K562 (cell line): ENCODE measurements at regions not wholly inside any gene's neighbourhood (a gene's known extent, or its start where the extent isn't known, plus 50 kb on each side); places are given as distances from the start of the nearest gene placed in this dataset.
A peak's percentile ranks its signal among the peaks of the same experiment; 100 is the strongest.

Experiments used
- CREM ChIP-seq: IDR thresholded peaks from 2 replicates; pipeline ENCODE4 v1.6.1; 2014; ENCODE audit warnings: antibody characterized with exemption, low read depth
- CTCF ChIP-seq, 3 experiments: IDR thresholded peaks in 2 of 3; conservative IDR thresholded peaks in 1 of 3; 2 replicates each; pipeline ENCODE4 v1.5.1; 2011 to 2012; ENCODE audit warnings: low read length in 3 of 3, mild to moderate bottlenecking in 3 of 3, control low read depth in 2 of 3, improper control_type of control experiment in 1 of 3, inconsistent platforms in 1 of 3, low read depth in 1 of 3, mixed read lengths in 1 of 3, moderate library complexity in 1 of 3; ENCODE audit not compliant: insufficient read depth in 2 of 3
- E2F1 ChIP-seq: sonication (generic); formaldehyde crosslinking; IDR thresholded peaks from 2 replicates; pipeline ENCODE4 v1.8.1; 2023; ENCODE audit warnings: mild to moderate bottlenecking, missing genetic modification reagents, moderate library complexity
- ELF1 ChIP-seq: fragments of 200-800 bp; sonication (Bioruptor generic); IDR thresholded peaks from 2 replicates; pipeline ENCODE4 v1.6.1; 2016; ENCODE audit warnings: missing genetic modification characterization, missing compliant biosample characterization
- JUN ChIP-seq, 2 experiments: sonication (generic) in 1 of 2; formaldehyde crosslinking in 1 of 2; IDR thresholded peaks; 2 replicates each; pipeline versions ENCODE4 v1.6.1 to v1.8.0; 2012 to 2022; ENCODE audit warnings: borderline replicate concordance in 2 of 2, mild to moderate bottlenecking in 2 of 2, improper control_type of control experiment in 1 of 2, low read depth in 1 of 2, low read length in 1 of 2, missing genetic modification reagents in 1 of 2
- MAFF ChIP-seq: IDR thresholded peaks from 2 replicates; pipeline ENCODE4 v1.6.1; 2012; ENCODE audit warnings: low read length, improper control_type of control experiment
- NR4A1 ChIP-seq, 2 experiments: fragments of 250-450 bp in 1 of 2; fragments of 450-650 bp in 1 of 2; sonication (Bioruptor Pico) in 1 of 2; IDR thresholded peaks; 2 replicates each; pipeline versions ENCODE4 v1.4.0 to v1.6.1; 2016 to 2020; ENCODE audit warnings: mild to moderate bottlenecking in 2 of 2, missing compliant biosample characterization in 1 of 2, missing genetic modification characterization in 1 of 2, moderate library complexity in 1 of 2
- POLR2A ChIP-seq: fragments of 450-650 bp; conservative IDR thresholded peaks from 2 replicates; pipeline ENCODE4 v1.6.1; 2016
- POLR2AphosphoS5 ChIP-seq: IDR thresholded peaks from 2 replicates; pipeline ENCODE4 v1.6.1; 2011; ENCODE audit warnings: mild to moderate bottlenecking, low read depth, low read length, moderate library complexity; ENCODE audit not compliant: control insufficient read depth, insufficient read depth
- SMARCA4 ChIP-seq: fragments of 450-650 bp; IDR thresholded peaks from 2 replicates; pipeline ENCODE4 v1.6.1; 2016
- ZNF174 ChIP-seq: fragments of 250-450 bp; sonication (Bioruptor Pico); IDR thresholded peaks from 2 replicates; pipeline ENCODE4 v1.4.0; 2020; ENCODE audit warnings: mild to moderate bottlenecking
- ZNF785 ChIP-seq: fragments of 250-450 bp; sonication (Bioruptor Pico); IDR thresholded peaks from 2 replicates; pipeline ENCODE4 v1.4.0; 2020; ENCODE audit warnings: mild to moderate bottlenecking
- TF ChIP-seq, protein P1 (sequence below): sonication (generic); formaldehyde crosslinking; IDR thresholded peaks from 2 replicates; pipeline ENCODE4 v1.8.1; 2022; ENCODE audit warnings: missing genetic modification reagents
- TF ChIP-seq, protein P2 (sequence below): fragments of 250-450 bp; sonication (Bioruptor Pico); IDR thresholded peaks from 2 replicates; pipeline ENCODE4 v1.4.0; 2020; ENCODE audit warnings: mild to moderate bottlenecking, moderate library complexity, borderline replicate concordance

GRCh38 chr3:64917914-64918453 lies 230.2 kb upstream of the ADAMTS9 start:
- no peak for TF ChIP-seq CTCF (IDR thresholded peaks at IDR 0.05 in 2 of 3, conservative IDR thresholded peaks at IDR 0.05 in 1 of 3; ENCODE audit: insufficient read depth in 2 of 3, low read depth in 1 of 3, low read length in 3 of 3)
- TF ChIP-seq NR4A1 (CRISPR knock-in tag; IDR thresholded peaks at IDR 0.05), result no peak
- no peak for TF ChIP-seq NR4A1 (tag; IDR thresholded peaks at IDR 0.05)
- TF ChIP-seq POLR2A, result no peak
- TF ChIP-seq SMARCA4, result peak; percentile 67
- TF ChIP-seq, protein P1, sequence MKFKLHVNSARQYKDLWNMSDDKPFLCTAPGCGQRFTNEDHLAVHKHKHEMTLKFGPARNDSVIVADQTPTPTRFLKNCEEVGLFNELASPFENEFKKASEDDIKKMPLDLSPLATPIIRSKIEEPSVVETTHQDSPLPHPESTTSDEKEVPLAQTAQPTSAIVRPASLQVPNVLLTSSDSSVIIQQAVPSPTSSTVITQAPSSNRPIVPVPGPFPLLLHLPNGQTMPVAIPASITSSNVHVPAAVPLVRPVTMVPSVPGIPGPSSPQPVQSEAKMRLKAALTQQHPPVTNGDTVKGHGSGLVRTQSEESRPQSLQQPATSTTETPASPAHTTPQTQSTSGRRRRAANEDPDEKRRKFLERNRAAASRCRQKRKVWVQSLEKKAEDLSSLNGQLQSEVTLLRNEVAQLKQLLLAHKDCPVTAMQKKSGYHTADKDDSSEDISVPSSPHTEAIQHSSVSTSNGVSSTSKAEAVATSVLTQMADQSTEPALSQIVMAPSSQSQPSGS (CRISPR knock-in tag), result no peak
- TF ChIP-seq ZNF785 (CRISPR knock-in tag), result no peak
- no peak for TF ChIP-seq POLR2AphosphoS5
- TF ChIP-seq, protein P2, sequence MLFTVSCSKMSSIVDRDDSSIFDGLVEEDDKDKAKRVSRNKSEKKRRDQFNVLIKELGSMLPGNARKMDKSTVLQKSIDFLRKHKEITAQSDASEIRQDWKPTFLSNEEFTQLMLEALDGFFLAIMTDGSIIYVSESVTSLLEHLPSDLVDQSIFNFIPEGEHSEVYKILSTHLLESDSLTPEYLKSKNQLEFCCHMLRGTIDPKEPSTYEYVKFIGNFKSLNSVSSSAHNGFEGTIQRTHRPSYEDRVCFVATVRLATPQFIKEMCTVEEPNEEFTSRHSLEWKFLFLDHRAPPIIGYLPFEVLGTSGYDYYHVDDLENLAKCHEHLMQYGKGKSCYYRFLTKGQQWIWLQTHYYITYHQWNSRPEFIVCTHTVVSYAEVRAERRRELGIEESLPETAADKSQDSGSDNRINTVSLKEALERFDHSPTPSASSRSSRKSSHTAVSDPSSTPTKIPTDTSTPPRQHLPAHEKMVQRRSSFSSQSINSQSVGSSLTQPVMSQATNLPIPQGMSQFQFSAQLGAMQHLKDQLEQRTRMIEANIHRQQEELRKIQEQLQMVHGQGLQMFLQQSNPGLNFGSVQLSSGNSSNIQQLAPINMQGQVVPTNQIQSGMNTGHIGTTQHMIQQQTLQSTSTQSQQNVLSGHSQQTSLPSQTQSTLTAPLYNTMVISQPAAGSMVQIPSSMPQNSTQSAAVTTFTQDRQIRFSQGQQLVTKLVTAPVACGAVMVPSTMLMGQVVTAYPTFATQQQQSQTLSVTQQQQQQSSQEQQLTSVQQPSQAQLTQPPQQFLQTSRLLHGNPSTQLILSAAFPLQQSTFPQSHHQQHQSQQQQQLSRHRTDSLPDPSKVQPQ (CRISPR knock-in tag), result no peak
- TF ChIP-seq MAFF, result no peak
- no peak for TF ChIP-seq ZNF174
- TF ChIP-seq JUN (IDR thresholded peaks at IDR 0.05; ENCODE audit: borderline replicate concordance, low read depth, low read length), result no peak
- TF ChIP-seq JUN (CRISPR knock-in tag; IDR thresholded peaks at IDR 0.05; ENCODE audit: borderline replicate concordance), result no peak
- no peak for TF ChIP-seq ELF1 (tag)
- no peak for TF ChIP-seq CREM
- no peak for TF ChIP-seq E2F1
